ENCODE measurements at regions not wholly inside any gene's neighbourhood (a gene's known extent, or its start where the extent isn't known, plus 50 kb on each side); places are given as distances from the start of the nearest gene placed in this dataset.

GRCh38 chr2:134097740-134098139 lies 156.1 kb upstream of the MGAT5 start:
- DNase-seq (ENCODE audit: low read depth), result no peak
- TF ChIP-seq, protein P1, sequence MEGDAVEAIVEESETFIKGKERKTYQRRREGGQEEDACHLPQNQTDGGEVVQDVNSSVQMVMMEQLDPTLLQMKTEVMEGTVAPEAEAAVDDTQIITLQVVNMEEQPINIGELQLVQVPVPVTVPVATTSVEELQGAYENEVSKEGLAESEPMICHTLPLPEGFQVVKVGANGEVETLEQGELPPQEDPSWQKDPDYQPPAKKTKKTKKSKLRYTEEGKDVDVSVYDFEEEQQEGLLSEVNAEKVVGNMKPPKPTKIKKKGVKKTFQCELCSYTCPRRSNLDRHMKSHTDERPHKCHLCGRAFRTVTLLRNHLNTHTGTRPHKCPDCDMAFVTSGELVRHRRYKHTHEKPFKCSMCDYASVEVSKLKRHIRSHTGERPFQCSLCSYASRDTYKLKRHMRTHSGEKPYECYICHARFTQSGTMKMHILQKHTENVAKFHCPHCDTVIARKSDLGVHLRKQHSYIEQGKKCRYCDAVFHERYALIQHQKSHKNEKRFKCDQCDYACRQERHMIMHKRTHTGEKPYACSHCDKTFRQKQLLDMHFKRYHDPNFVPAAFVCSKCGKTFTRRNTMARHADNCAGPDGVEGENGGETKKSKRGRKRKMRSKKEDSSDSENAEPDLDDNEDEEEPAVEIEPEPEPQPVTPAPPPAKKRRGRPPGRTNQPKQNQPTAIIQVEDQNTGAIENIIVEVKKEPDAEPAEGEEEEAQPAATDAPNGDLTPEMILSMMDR (conservative IDR thresholded peaks at IDR 0.05; ENCODE audit: low read length), result no peak
- H3K4me3 ChIP-seq (ENCODE audit: low read length), result no peak overlapping the region

GRCh38 chr2:134098321-134098720 lies 155.6 kb upstream of the MGAT5 start:
- TF ChIP-seq, protein P1 (conservative IDR thresholded peaks at IDR 0.05; ENCODE audit: low read length), result no peak
- DNase-seq (ENCODE audit: low read depth), result no peak
- H3K4me3 ChIP-seq (ENCODE audit: low read length), result no peak overlapping the region

DNA sequence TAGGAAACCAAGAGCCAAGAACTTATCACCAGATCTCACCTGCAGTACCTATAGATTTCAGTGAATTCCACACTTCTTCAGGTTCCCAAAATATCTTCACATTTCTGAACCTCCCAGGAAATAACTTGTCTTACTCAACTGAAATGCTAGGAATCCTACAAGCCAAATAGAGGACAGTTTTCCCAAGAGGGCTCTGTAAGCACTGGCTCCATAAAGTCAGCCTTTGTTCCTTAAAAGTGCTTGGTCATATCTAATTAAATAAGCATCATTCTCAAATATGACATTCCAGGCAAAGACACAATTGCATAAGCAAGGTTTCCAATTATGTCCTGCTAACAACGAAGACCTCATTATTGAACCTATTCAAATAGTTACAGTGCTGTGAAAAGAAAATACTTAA lies 154.6 kb upstream of the MGAT5 start:
- TF ChIP-seq, protein P1 (conservative IDR thresholded peaks at IDR 0.05; ENCODE audit: low read length), result no peak
- no peak overlapping the region for H3K4me3 ChIP-seq (ENCODE audit: low read length)
- DNase-seq (ENCODE audit: low read depth), result no peak

- no peak overlapping the region for H3K4me3 ChIP-seq (ENCODE audit: low read length)
- no peak for DNase-seq (ENCODE audit: low read depth)
- TF ChIP-seq, protein P1 (conservative IDR thresholded peaks at IDR 0.05; ENCODE audit: low read length), result no peak
These were observed 150.7 kb upstream of the MGAT5 start for GRCh38 chr2:134103196-134103595.

DNA sequence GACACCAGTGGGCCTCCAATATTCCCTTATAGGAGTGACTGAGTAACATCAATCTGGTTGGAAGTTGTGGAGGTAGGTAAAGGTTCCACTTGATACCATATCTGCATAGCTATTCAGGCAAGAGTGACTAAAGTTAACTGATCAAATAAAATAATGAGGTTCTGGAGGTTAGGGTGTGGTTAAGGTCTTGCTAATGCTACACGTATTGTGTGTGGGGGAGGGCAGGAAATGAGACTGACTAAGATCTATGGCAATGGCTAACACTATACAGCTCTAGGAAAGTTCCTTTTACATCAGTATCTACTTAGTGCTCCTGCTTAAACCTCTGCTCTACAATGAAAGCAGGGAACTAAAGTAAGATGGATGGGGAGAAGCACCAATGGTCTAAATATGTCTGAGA lies 149.1 kb upstream of the MGAT5 start:
- TF ChIP-seq, protein P1 (conservative IDR thresholded peaks at IDR 0.05; ENCODE audit: low read length), result no peak
- H3K4me3 ChIP-seq (ENCODE audit: low read length), result no peak overlapping the region
- no peak for DNase-seq (ENCODE audit: low read depth)

DNA sequence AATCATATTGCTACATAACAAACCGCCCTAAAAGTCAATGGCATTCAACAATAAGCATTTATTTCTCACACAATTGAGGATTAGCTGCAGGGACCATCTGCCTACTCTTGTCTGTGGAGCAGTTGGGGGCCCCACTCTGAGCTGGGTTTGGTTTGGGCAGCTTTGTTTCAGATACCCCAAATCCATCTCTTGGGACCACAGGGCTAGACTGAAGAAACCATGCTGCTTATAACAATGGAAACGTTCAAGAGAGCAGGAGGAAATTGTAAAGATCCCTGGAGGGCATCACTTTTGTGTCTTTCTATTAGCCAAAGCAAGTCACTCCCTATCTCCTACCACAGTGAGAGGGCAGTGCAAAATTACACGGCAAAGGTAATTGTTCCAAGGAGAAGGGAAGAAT lies 146.5 kb upstream of the MGAT5 start:
- no peak for DNase-seq (ENCODE audit: low read depth)
- TF ChIP-seq, protein P1 (conservative IDR thresholded peaks at IDR 0.05; ENCODE audit: low read length), result no peak
- H3K4me3 ChIP-seq (ENCODE audit: low read length), result no peak overlapping the region

- H3K4me3 ChIP-seq (ENCODE audit: low read length), result no peak overlapping the region
- TF ChIP-seq, protein P1 (conservative IDR thresholded peaks at IDR 0.05; ENCODE audit: low read length), result no peak
- DNase-seq (ENCODE audit: low read depth), result no peak
These were observed 145.8 kb upstream of the MGAT5 start for GRCh38 chr2:134108113-134108512.
